ENCODE measurements at regions not wholly inside any gene's neighbourhood (a gene's known extent, or its start where the extent isn't known, plus 50 kb on each side); places are given as distances from the start of the nearest gene placed in this dataset.

GRCh38 chr21:21767276-21767675 is 769.1 kb downstream of the NCAM2 start:
- no peak for TF ChIP-seq CTCF (IDR thresholded peaks at IDR 0.05)
- no peak for TF ChIP-seq ZFX (IDR thresholded peaks at IDR 0.05; ENCODE audit: borderline replicate concordance)

Data from 22Rv1 (cell line).